Panc1 (cell line): ENCODE measurements at regions not wholly inside any gene's neighbourhood (a gene's known extent, or its start where the extent isn't known, plus 50 kb on each side); places are given as distances from the start of the nearest gene placed in this dataset.

Source experiments
- ATAC-seq: fragments of 200-7000 bp; cut with Tn5 transposase; 2 replicates; pipeline ENCODE4 v1.9.1; 2020; ENCODE audit warnings: mild to moderate bottlenecking, moderate library complexity
- BruUV-seq: library from RNA; stranded (reverse); fragments of 400-500 nt; replicated peaks from 2 replicates; lab custom pipeline; 2021; lab: Mats Ljungman, UMichigan
- CTCF ChIA-PET: fragments of 300-600 bp; sonication (Branson Sonifier 250); formaldehyde crosslinking; loops from one replicate; lab custom pipeline; 2022; ENCODE audit warnings: antibody characterized with exemption; lab: Charles Lee
- POLR2A ChIA-PET: fragments of 300-600 bp; sonication (Branson Sonifier 250); formaldehyde crosslinking; loops from one replicate; lab custom pipeline; 2022; ENCODE audit warnings: antibody characterized with exemption; lab: Charles Lee
- DNase-seq: peaks from one replicate; pipeline ENCODE4 v3.0.0-alpha.2; 2010; ENCODE audit warnings: low read depth, low spot score
- H3K27ac ChIP-seq: 2 replicates; pipeline ENCODE4 v1.5.1; 2011; ENCODE audit warnings: mild to moderate bottlenecking, low read length, inconsistent platforms
- H3K27me3 ChIP-seq: fragments of 200-500 bp; sonication (Bioruptor generic); 2 replicates; pipeline ENCODE4 v1.6.0; 2014; ENCODE audit warnings: low read length, inconsistent platforms; ENCODE audit not compliant: control insufficient read depth, insufficient read depth
- H3K36me3 ChIP-seq: fragments of 200-500 bp; sonication (Bioruptor generic); 2 replicates; pipeline ENCODE4 v1.5.1; 2014; ENCODE audit warnings: inconsistent platforms, mild to moderate bottlenecking, low read length, moderate library complexity; ENCODE audit not compliant: control insufficient read depth, insufficient read depth
- H3K4me1 ChIP-seq: 2 replicates; pipeline ENCODE4 v1.5.1; 2011; ENCODE audit warnings: inconsistent platforms, mild to moderate bottlenecking, low read length, moderate library complexity; ENCODE audit not compliant: control insufficient read depth, insufficient read depth
- H3K4me3 ChIP-seq, 2 experiments: 2 replicates each; pipeline ENCODE4 v1.5.1; 2011 to 2012; ENCODE audit warnings: low read depth in 2 of 2, low read length in 2 of 2, mild to moderate bottlenecking in 2 of 2, inconsistent platforms in 1 of 2, moderate library complexity in 1 of 2
- H3K9me3 ChIP-seq: fragments of 200-500 bp; sonication (Bioruptor generic); 2 replicates; pipeline ENCODE4 v1.5.1; 2014; ENCODE audit warnings: low read depth, mild to moderate bottlenecking, inconsistent platforms, low read length, moderate library complexity; ENCODE audit not compliant: control insufficient read depth, insufficient read depth
- CTCF ChIP-seq: fragments of 450-650 bp; IDR thresholded peaks from 2 replicates; pipeline ENCODE4 v1.5.1; 2017; ENCODE audit warnings: mild to moderate bottlenecking
- POLR2AphosphoS5 ChIP-seq: IDR thresholded peaks from 2 replicates; pipeline ENCODE4 v1.6.1; 2012; ENCODE audit warnings: mild to moderate bottlenecking, low read depth, low read length, moderate library complexity
- REST ChIP-seq, 2 experiments: IDR thresholded peaks; 2 replicates each; pipeline ENCODE4 v1.6.1; 2011 to 2012; ENCODE audit warnings: low read depth in 2 of 2, control low read depth in 1 of 2, low read length in 1 of 2, mild to moderate bottlenecking in 1 of 2, moderate library complexity in 1 of 2; ENCODE audit not compliant: insufficient read depth in 1 of 2
- SIN3A ChIP-seq: IDR thresholded peaks from 2 replicates; pipeline ENCODE4 v1.6.1; 2012; ENCODE audit warnings: low read depth, mild to moderate bottlenecking, low read length, moderate library complexity, borderline replicate concordance; ENCODE audit not compliant: insufficient read depth
- TCF7L2 ChIP-seq: IDR thresholded peaks from 2 replicates; pipeline ENCODE4 v1.6.1; 2011; ENCODE audit warnings: mild to moderate bottlenecking, low read depth, low read length, inconsistent platforms
- in situ Hi-C: cut with HindIII; loops from 2 replicates; pipeline ENCODE4 v1.10.0; 2016; ENCODE audit warnings: low sequenced_read_pairs, low pct_unique_long_range_greater_than_20kb
- intact Hi-C: fragments of 100-400 bp; cut with micrococcal nuclease; formaldehyde crosslinking; loops from one replicate; pipeline ENCODE4 v1.10.0; 2022; ENCODE audit not compliant: unreplicated experiment

GRCh38 chr12:32946504-32947131 lies 50.0 kb upstream of the PKP2 start:
- TF ChIP-seq SIN3A (no peak), CTCF (no peak), POLR2AphosphoS5 (no peak), REST (IDR thresholded peaks at IDR 0.05; ENCODE audit: insufficient read depth in 1 of 2, low read depth in 2 of 2, low read length in 1 of 2) (no peak), TCF7L2 (no peak)
- intact Hi-C loops, result loop anchor here (2.0 kb wide), 1 partner anchor 1076 kb away; the partner anchor contains the start of gene ALG10
- CTCF ChIA-PET, result interaction anchor here (1.2 kb wide), 1 partner anchor 1076 kb away, joined by 6 read pairs; the partner anchor contains the start of gene ALG10

More at GRCh38 chr12:32946504-32947131, 50.0 kb upstream of the PKP2 start:
- no peaks in the 10 kb centered on the region; the same call in 1 of the 2 replicates for H3K27me3 ChIP-seq
- no peak overlapping the region for H3K27ac ChIP-seq
- POLR2A ChIA-PET, result no interaction called here
- no TSS peak for BruUV-seq
- in situ Hi-C loops, result no loop called here
- H3K4me1 ChIP-seq, result no peaks in the 10 kb centered on the region
- DNase-seq, result no peak
- no peak overlapping the region for H3K4me3 ChIP-seq
- H3K36me3 ChIP-seq, result no peaks in the 10 kb centered on the region
- H3K9me3 ChIP-seq, result no peaks in the 10 kb centered on the region
- no peak for ATAC-seq
